Stimulated activated naive CD8-positive, alpha-beta T cell treated with anti-CD3 and anti-CD28 coated beads, Interleukin-15, Interleukin-2, amounts not matched to agents 100 ng/mL and 50 ng/mL, for 24 hours (primary cell): ENCODE measurements at regions not wholly inside any gene's neighbourhood (a gene's known extent, or its start where the extent isn't known, plus 50 kb on each side); places are given as distances from the start of the nearest gene placed in this dataset.
"Not testable (repeated sequence)": the region's sequence is repeated elsewhere in the genome, so short reads cannot be mapped to it uniquely, and the experiment has no call there.

Experiments
- H3K27ac Mint-ChIP-seq: one replicate; pipeline ENCODE4 v1.8.0; 2021; ENCODE audit warnings: mild to moderate bottlenecking, mixed read lengths
- H3K27me3 Mint-ChIP-seq: one replicate; pipeline ENCODE4 v1.8.0; 2021; ENCODE audit warnings: mixed read lengths
- H3K36me3 Mint-ChIP-seq: one replicate; pipeline ENCODE4 v1.8.0; 2021; ENCODE audit warnings: low read depth, mixed read lengths
- H3K4me1 Mint-ChIP-seq: one replicate; pipeline ENCODE4 v1.8.0; 2021; ENCODE audit warnings: low read depth, mixed read lengths
- H3K4me3 Mint-ChIP-seq: one replicate; pipeline ENCODE4 v1.8.0; 2021; ENCODE audit warnings: mild to moderate bottlenecking, mixed read lengths
- H3K9me3 Mint-ChIP-seq: one replicate; pipeline ENCODE4 v1.8.0; 2021; ENCODE audit warnings: mixed read lengths

GRCh38 chr5:125251703-125252102, 505.3 kb upstream of the ZNF608 start:
- H3K27ac Mint-ChIP-seq: no peak overlapping the region
- H3K4me3 Mint-ChIP-seq: no peak overlapping the region
- H3K36me3 Mint-ChIP-seq: no peaks in the 10 kb centered on the region
- peaks cover 28% of the 10 kb centered on the region for H3K9me3 Mint-ChIP-seq
- no peaks in the 10 kb centered on the region for H3K4me1 Mint-ChIP-seq
- H3K27me3 Mint-ChIP-seq: no peaks in the 10 kb centered on the region

GRCh38 chr5:125253634-125254033, 507.2 kb upstream of the ZNF608 start:
- not testable (repeated sequence) for H3K27me3 Mint-ChIP-seq, H3K36me3 Mint-ChIP-seq, H3K4me3 Mint-ChIP-seq, H3K4me1 Mint-ChIP-seq, H3K27ac Mint-ChIP-seq
- H3K9me3 Mint-ChIP-seq: peaks cover 28% of the 10 kb centered on the region

GRCh38 chr5:125254267-125254666, 507.8 kb upstream of the ZNF608 start:
- Mint-ChIP-seq H3K4me1 (no peaks in the 10 kb centered on the region), H3K27me3 (no peaks in the 10 kb centered on the region), H3K36me3 (no peaks in the 10 kb centered on the region), H3K9me3 (peaks cover 28% of the 10 kb centered on the region), H3K27ac (no peak overlapping the region), H3K4me3 (no peak overlapping the region)

- Mint-ChIP-seq H3K4me1 (no peaks in the 10 kb centered on the region), H3K27ac (no peak overlapping the region), H3K36me3 (no peaks in the 10 kb centered on the region), H3K9me3 (peaks cover 28% of the 10 kb centered on the region), H3K27me3 (no peaks in the 10 kb centered on the region), H3K4me3 (no peak overlapping the region)
Measured at GRCh38 chr5:125256296-125256695, 509.9 kb upstream of the ZNF608 start.

GRCh38 chr5:125257057-125257972, 510.9 kb upstream of the ZNF608 start:
- H3K36me3 Mint-ChIP-seq: no peaks in the 10 kb centered on the region
- no peak overlapping the region for H3K4me3 Mint-ChIP-seq

GRCh38 chr5:125257997-125258396, 511.6 kb upstream of the ZNF608 start:
- Mint-ChIP-seq H3K27ac (no peak overlapping the region), H3K27me3 (no peaks in the 10 kb centered on the region), H3K4me1 (no peaks in the 10 kb centered on the region), H3K4me3 (no peak overlapping the region), H3K9me3 (peaks cover 14% of the 10 kb centered on the region), H3K36me3 (no peaks in the 10 kb centered on the region)

More at GRCh38 chr5:125257057-125257972, 510.9 kb upstream of the ZNF608 start:
- H3K9me3 Mint-ChIP-seq: peaks cover 21% of the 10 kb centered on the region
- no peaks in the 10 kb centered on the region for H3K4me1 Mint-ChIP-seq
- no peaks in the 10 kb centered on the region for H3K27me3 Mint-ChIP-seq
- H3K27ac Mint-ChIP-seq: no peak overlapping the region

- no peak overlapping the region for H3K27ac Mint-ChIP-seq
- H3K4me1 Mint-ChIP-seq: no peaks in the 10 kb centered on the region
- no peaks in the 10 kb centered on the region for H3K36me3 Mint-ChIP-seq
- H3K27me3 Mint-ChIP-seq: no peaks in the 10 kb centered on the region
- H3K4me3 Mint-ChIP-seq: no peak overlapping the region
- peaks cover 14% of the 10 kb centered on the region for H3K9me3 Mint-ChIP-seq
Measured at GRCh38 chr5:125258615-125259014, 512.2 kb upstream of the ZNF608 start.

GRCh38 chr5:125261505-125262250, 515.2 kb upstream of the ZNF608 start:
- Mint-ChIP-seq H3K36me3 (no peaks in the 10 kb centered on the region), H3K4me1 (no peaks in the 10 kb centered on the region), H3K27me3 (no peaks in the 10 kb centered on the region)

GRCh38 chr5:125262782-125263181, 516.3 kb upstream of the ZNF608 start:
- Mint-ChIP-seq H3K4me3 (no peak overlapping the region), H3K36me3 (no peaks in the 10 kb centered on the region), H3K27me3 (no peaks in the 10 kb centered on the region), H3K27ac (no peak overlapping the region), H3K9me3 (peaks cover 8% of the 10 kb centered on the region), H3K4me1 (no peaks in the 10 kb centered on the region)

More at GRCh38 chr5:125261505-125262250, 515.2 kb upstream of the ZNF608 start:
- Mint-ChIP-seq H3K4me3 (no peak overlapping the region), H3K9me3 (peaks cover 8% of the 10 kb centered on the region), H3K27ac (no peak overlapping the region)

GRCh38 chr5:125263356-125263755, 516.9 kb upstream of the ZNF608 start:
- H3K36me3 Mint-ChIP-seq: no peaks in the 10 kb centered on the region
- no peaks in the 10 kb centered on the region for H3K4me1 Mint-ChIP-seq
- H3K4me3 Mint-ChIP-seq: no peak overlapping the region
- H3K27ac Mint-ChIP-seq: no peak overlapping the region
- no peaks in the 10 kb centered on the region for H3K27me3 Mint-ChIP-seq
- H3K9me3 Mint-ChIP-seq: peaks cover 8% of the 10 kb centered on the region

GRCh38 chr5:125266106-125266505, 519.7 kb upstream of the ZNF608 start:
- Mint-ChIP-seq H3K4me3 (no peak overlapping the region), H3K36me3 (no peaks in the 10 kb centered on the region), H3K9me3 (peaks cover 11% of the 10 kb centered on the region), H3K27ac (no peak overlapping the region), H3K27me3 (no peaks in the 10 kb centered on the region), H3K4me1 (no peaks in the 10 kb centered on the region)

GRCh38 chr5:125267636-125268248, 521.3 kb upstream of the ZNF608 start:
- Mint-ChIP-seq H3K4me3 (no peak overlapping the region), H3K27ac (no peak overlapping the region), H3K27me3 (no peaks in the 10 kb centered on the region), H3K4me1 (no peaks in the 10 kb centered on the region), H3K9me3 (peaks cover 11% of the 10 kb centered on the region), H3K36me3 (no peaks in the 10 kb centered on the region)

- no peaks in the 10 kb centered on the region for H3K4me1 Mint-ChIP-seq
- H3K27me3 Mint-ChIP-seq: no peaks in the 10 kb centered on the region
- H3K9me3 Mint-ChIP-seq: peaks cover 10% of the 10 kb centered on the region
- no peak overlapping the region for H3K27ac Mint-ChIP-seq
- no peaks in the 10 kb centered on the region for H3K36me3 Mint-ChIP-seq
- no peak overlapping the region for H3K4me3 Mint-ChIP-seq
Measured at GRCh38 chr5:125269926-125270325, 523.5 kb upstream of the ZNF608 start.

- H3K4me3 Mint-ChIP-seq: no peak overlapping the region
Measured at GRCh38 chr5:125272357-125272756, 525.9 kb upstream of the ZNF608 start.

GRCh38 chr5:125274211-125274610, 527.8 kb upstream of the ZNF608 start:
- no peak overlapping the region for H3K4me3 Mint-ChIP-seq
- no peaks in the 10 kb centered on the region for H3K4me1 Mint-ChIP-seq
- no peaks in the 10 kb centered on the region for H3K9me3 Mint-ChIP-seq
- H3K36me3 Mint-ChIP-seq: no peaks in the 10 kb centered on the region
- no peaks in the 10 kb centered on the region for H3K27me3 Mint-ChIP-seq
- H3K27ac Mint-ChIP-seq: no peak overlapping the region

More at GRCh38 chr5:125272357-125272756, 525.9 kb upstream of the ZNF608 start:
- no peaks in the 10 kb centered on the region for H3K36me3 Mint-ChIP-seq
- peaks cover 4% of the 10 kb centered on the region for H3K9me3 Mint-ChIP-seq
- H3K27me3 Mint-ChIP-seq: no peaks in the 10 kb centered on the region
- H3K27ac Mint-ChIP-seq: no peak overlapping the region
- H3K4me1 Mint-ChIP-seq: no peaks in the 10 kb centered on the region
